HEK293 (cell line): ENCODE measurements at regions not wholly inside any gene's neighbourhood (a gene's known extent, or its start where the extent isn't known, plus 50 kb on each side); places are given as distances from the start of the nearest gene placed in this dataset.
"Not testable (repeated sequence)": the region's sequence is repeated elsewhere in the genome, so short reads cannot be mapped to it uniquely, and the experiment has no call there.

Source experiments
- CTCF ChIA-PET: fragments of 350-600 bp; formaldehyde crosslinking; extraction: SDS; loops from one replicate; lab custom pipeline; 2021; ENCODE audit warnings: antibody characterized with exemption; lab: Yijun Ruan, JAX
- POLR2A ChIA-PET: fragments of 300-600 bp; formaldehyde crosslinking; extraction: SDS; loops from one replicate; lab custom pipeline; 2020; ENCODE audit warnings: antibody characterized with exemption, inconsistent platforms; lab: Yijun Ruan, JAX
- H3K27ac ChIP-seq: fragments of 200-500 bp; sonication (Bioruptor generic); 2 replicates; pipeline ENCODE4 v1.5.1; 2014; ENCODE audit warnings: low read depth, low read length, control low read depth, inconsistent platforms; ENCODE audit errors: extremely low read depth
- H3K36me3 ChIP-seq, 2 experiments: fragments of 200-500 bp in 1 of 2; sonication (Bioruptor generic) in 1 of 2; 1 replicate in 1 of 2; 2 replicates in 1 of 2; pipeline ENCODE4 v1.5.1; 2014 to 2017; ENCODE audit warnings: inconsistent platforms in 2 of 2, low read length in 2 of 2; ENCODE audit not compliant: control insufficient read depth in 2 of 2, insufficient read depth in 1 of 2
- H3K4me1 ChIP-seq: fragments of 200-500 bp; sonication (Bioruptor generic); 2 replicates; pipeline ENCODE4 v1.5.1; 2014; ENCODE audit warnings: mild to moderate bottlenecking, low read length, inconsistent platforms; ENCODE audit not compliant: control insufficient read depth, insufficient read depth
- H3K4me3 ChIP-seq: 2 replicates; pipeline ENCODE4 v1.5.1; 2011; ENCODE audit warnings: low read depth, mild to moderate bottlenecking, control low read depth, low read length, moderate library complexity
- H3K9me3 ChIP-seq: fragments of 200-500 bp; sonication (Bioruptor generic); 2 replicates; pipeline ENCODE4 v1.5.1; 2014; ENCODE audit warnings: low read depth, low read length, inconsistent platforms; ENCODE audit not compliant: control insufficient read depth, insufficient read depth
- IKZF3 ChIP-seq: fragments of 450-650 bp; IDR thresholded peaks from 2 replicates; pipeline ENCODE4 v1.5.0; 2018; ENCODE audit warnings: missing biosample characterization, mild to moderate bottlenecking, missing genetic modification characterization, moderate library complexity
- KLF1 ChIP-seq: fragments of 450-650 bp; formaldehyde crosslinking; IDR thresholded peaks from 2 replicates; pipeline ENCODE4 v1.5.1; 2016; ENCODE audit warnings: missing biosample characterization, missing genetic modification characterization
- KLF10 ChIP-seq: fragments of 450-650 bp; IDR thresholded peaks from 2 replicates; pipeline ENCODE4 v1.5.1; 2018; ENCODE audit warnings: missing biosample characterization, mild to moderate bottlenecking, missing genetic modification characterization
- RBAK ChIP-seq: fragments of 450-650 bp; formaldehyde crosslinking; IDR thresholded peaks from 2 replicates; pipeline ENCODE4 v1.5.1; 2016; ENCODE audit warnings: missing biosample characterization, missing genetic modification characterization
- REPIN1 ChIP-seq: fragments of 450-650 bp; formaldehyde crosslinking; IDR thresholded peaks from 2 replicates; pipeline ENCODE4 v1.5.1; 2017; ENCODE audit warnings: missing biosample characterization, missing genetic modification characterization, low read depth
- SETDB1 ChIP-seq: IDR thresholded peaks from one replicate; pipeline ENCODE4 v1.6.1; 2017; ENCODE audit warnings: mild to moderate bottlenecking, low read length, moderate library complexity, mixed read lengths; ENCODE audit not compliant: insufficient read length
- ZNF324 ChIP-seq: fragments of 450-650 bp; formaldehyde crosslinking; IDR thresholded peaks from 2 replicates; pipeline ENCODE4 v1.5.1; 2016; ENCODE audit warnings: missing biosample characterization, missing genetic modification characterization
- ZNF354C ChIP-seq: fragments of 450-650 bp; formaldehyde crosslinking; IDR thresholded peaks from 2 replicates; pipeline ENCODE4 v1.5.1; 2016; ENCODE audit warnings: missing biosample characterization, missing genetic modification characterization, low read depth, borderline replicate concordance
- ZNF416 ChIP-seq: fragments of 450-650 bp; formaldehyde crosslinking; IDR thresholded peaks from 2 replicates; pipeline ENCODE4 v1.5.1; 2016; ENCODE audit warnings: missing biosample characterization, missing genetic modification characterization
- ZNF510 ChIP-seq: fragments of 450-650 bp; formaldehyde crosslinking; IDR thresholded peaks from 2 replicates; pipeline ENCODE4 v1.5.1; 2018; ENCODE audit warnings: mild to moderate bottlenecking, missing genetic modification characterization, missing biosample characterization; ENCODE audit not compliant: insufficient replicate concordance
- ZNF521 ChIP-seq: fragments of 450-650 bp; formaldehyde crosslinking; IDR thresholded peaks from 2 replicates; pipeline ENCODE4 v1.5.1; 2017; ENCODE audit warnings: missing biosample characterization, mild to moderate bottlenecking, missing genetic modification characterization
- ZNF561 ChIP-seq: fragments of 450-650 bp; IDR thresholded peaks from 2 replicates; pipeline ENCODE4 v1.5.1; 2018; ENCODE audit warnings: missing biosample characterization, missing genetic modification characterization, borderline replicate concordance
- ZNF624 ChIP-seq: fragments of 450-650 bp; formaldehyde crosslinking; IDR thresholded peaks from 2 replicates; pipeline ENCODE4 v1.5.1; 2017; ENCODE audit warnings: missing biosample characterization, missing genetic modification characterization
- ZNF76 ChIP-seq: fragments of 450-650 bp; formaldehyde crosslinking; IDR thresholded peaks from 2 replicates; pipeline ENCODE4; 2016; ENCODE audit warnings: low read depth, missing biosample characterization, missing genetic modification characterization, borderline replicate concordance
- TF ChIP-seq, protein P1 (sequence below): fragments of 450-650 bp; formaldehyde crosslinking; IDR thresholded peaks from 2 replicates; pipeline ENCODE4 v1.5.1; 2016; ENCODE audit warnings: missing biosample characterization, missing genetic modification characterization
- TF ChIP-seq, protein P2 (sequence below): fragments of 450-650 bp; formaldehyde crosslinking; IDR thresholded peaks from 2 replicates; pipeline ENCODE4 v1.5.1; 2017; ENCODE audit warnings: missing biosample characterization, missing genetic modification characterization
- TF ChIP-seq, protein P3 (sequence below): fragments of 450-650 bp; formaldehyde crosslinking; IDR thresholded peaks from 2 replicates; pipeline ENCODE4 v1.5.1; 2016; ENCODE audit warnings: missing biosample characterization, missing genetic modification characterization
- TF ChIP-seq, protein P4 (sequence below): fragments of 450-650 bp; formaldehyde crosslinking; IDR thresholded peaks from 2 replicates; pipeline ENCODE4 v1.5.1; 2016; ENCODE audit warnings: missing biosample characterization, missing genetic modification characterization
- TF ChIP-seq, protein P5 (sequence below): fragments of 450-650 bp; formaldehyde crosslinking; IDR thresholded peaks from 2 replicates; pipeline ENCODE4 v1.5.1; 2016; ENCODE audit warnings: missing biosample characterization, missing genetic modification characterization, borderline replicate concordance

DNA sequence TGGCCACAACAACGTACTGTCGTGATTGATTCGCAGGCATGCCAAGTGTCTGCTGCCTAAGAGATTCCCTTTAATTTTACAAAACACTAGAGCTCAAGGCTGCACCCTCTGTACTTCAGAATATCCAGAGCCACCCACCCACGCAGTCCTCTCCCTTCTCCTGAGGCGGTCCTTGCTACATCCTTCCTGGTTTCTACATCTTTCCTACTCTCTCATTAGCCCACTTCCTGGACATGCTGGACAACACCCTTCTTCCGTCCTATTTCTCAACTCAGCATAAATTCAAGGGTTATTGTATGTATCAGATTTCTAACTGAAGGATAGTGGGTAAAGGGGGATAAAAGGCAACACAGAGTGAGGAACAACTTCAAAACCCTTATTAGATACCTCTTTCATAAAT is 148.4 kb upstream of the MAP3K1 start:
- POLR2A ChIA-PET = no interaction called here
- no peak overlapping the region for H3K27ac ChIP-seq
- TF ChIP-seq SETDB1 = peak; percentile 32
- TF ChIP-seq, protein P1, sequence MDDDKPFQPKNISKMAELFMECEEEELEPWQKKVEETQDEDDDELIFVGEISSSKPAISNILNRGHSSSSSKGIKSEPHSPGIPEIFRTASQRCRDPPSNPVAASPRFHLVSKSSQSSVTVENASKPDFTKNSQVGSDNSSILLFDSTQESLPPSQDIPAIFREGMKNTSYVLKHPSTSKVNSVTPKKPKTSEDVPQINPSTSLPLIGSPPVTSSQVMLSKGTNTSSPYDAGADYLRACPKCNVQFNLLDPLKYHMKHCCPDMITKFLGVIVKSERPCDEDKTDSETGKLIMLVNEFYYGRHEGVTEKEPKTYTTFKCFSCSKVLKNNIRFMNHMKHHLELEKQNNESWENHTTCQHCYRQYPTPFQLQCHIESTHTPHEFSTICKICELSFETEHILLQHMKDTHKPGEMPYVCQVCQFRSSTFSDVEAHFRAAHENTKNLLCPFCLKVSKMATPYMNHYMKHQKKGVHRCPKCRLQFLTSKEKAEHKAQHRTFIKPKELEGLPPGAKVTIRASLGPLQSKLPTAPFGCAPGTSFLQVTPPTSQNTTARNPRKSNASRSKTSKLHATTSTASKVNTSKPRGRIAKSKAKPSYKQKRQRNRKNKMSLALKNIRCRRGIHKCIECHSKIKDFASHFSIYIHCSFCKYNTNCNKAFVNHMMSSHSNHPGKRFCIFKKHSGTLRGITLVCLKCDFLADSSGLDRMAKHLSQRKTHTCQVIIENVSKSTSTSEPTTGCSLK = no peak
- TF ChIP-seq, all 188 proteins: peak for 1
- no peaks in the 10 kb centered on the region for H3K4me1 ChIP-seq
- no peaks in the 10 kb centered on the region for H3K36me3 ChIP-seq
- CTCF ChIA-PET = interaction anchor here (1.1 kb wide), 1 partner anchor 40 kb away, joined by 3 read pairs; no protein-coding TSS in a partner anchor
- no peaks in the 10 kb centered on the region for H3K9me3 ChIP-seq
- H3K4me3 ChIP-seq = no peak overlapping the region

DNA sequence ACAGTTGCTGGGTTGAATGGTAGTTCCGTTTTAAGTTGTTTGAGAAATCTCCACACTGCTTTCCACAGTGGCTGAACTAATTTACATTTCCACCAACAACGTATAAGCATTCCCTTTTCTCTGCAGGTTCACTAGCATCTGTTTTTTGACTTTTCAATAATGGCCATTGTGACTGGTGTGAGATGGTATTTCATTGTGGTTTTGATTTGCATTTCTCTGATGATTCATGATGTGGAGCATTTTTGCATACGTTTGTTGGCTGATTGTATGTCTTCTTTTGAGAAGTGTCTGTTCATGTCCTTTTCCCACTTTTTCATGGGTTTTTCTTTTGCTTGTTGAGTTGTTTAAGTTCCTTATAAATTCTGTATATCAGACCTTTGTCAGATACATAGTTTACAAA is 150.2 kb upstream of the MAP3K1 start:
- H3K4me1 ChIP-seq, H3K27ac ChIP-seq, H3K4me3 ChIP-seq, H3K36me3 ChIP-seq, H3K9me3 ChIP-seq, POLR2A ChIA-PET: not testable (repeated sequence)
- CTCF ChIA-PET = interaction anchor here (0.7 kb wide), 1 partner anchor 400 kb away, joined by 3 read pairs; no protein-coding TSS in a partner anchor

DNA sequence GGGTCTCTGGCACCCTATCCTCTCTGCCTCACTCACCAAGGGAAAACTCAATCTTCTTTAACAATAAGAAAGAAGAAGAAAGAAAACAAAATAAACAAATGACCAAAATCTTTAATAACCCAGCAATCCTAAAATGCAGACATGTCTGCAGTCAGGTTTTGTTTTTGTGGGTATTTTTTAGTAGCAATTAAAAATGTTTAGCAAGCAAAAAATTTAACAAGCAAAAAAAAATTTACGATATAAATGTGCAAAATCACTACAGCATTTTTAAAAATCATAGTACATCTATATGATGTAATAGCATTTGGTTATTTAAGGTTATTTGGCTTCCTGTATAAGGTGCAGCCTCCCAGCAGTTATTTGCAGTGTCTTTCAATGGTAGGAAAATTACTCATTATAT is 151.3 kb upstream of the MAP3K1 start:
- ChIA-PET POLR2A (no interaction called here), CTCF (interaction anchor here (0.6 kb wide), 1 partner anchor 478 kb away, joined by 4 read pairs; no protein-coding TSS in a partner anchor)
- Histone ChIP-seq H3K27ac (no peak overlapping the region), H3K4me3 (no peak overlapping the region), H3K4me1 (no peaks in the 10 kb centered on the region), H3K36me3 (no peaks in the 10 kb centered on the region), H3K9me3 (no peaks in the 10 kb centered on the region)
- TF ChIP-seq ZNF76 (no peak), ZNF521 (tag by site-specific recombination) (no peak), ZNF561 (tag by site-specific recombination) (no peak), ZNF324 (tag by site-specific recombination) (no peak), KLF1 (no peak), IKZF3 (tag by site-specific recombination) (no peak), ZNF416 (tag by site-specific recombination) (no peak), RBAK (tag by site-specific recombination) (no peak), ZNF624 (tag by site-specific recombination) (no peak), ZNF510 (tag by site-specific recombination) (no peak), KLF10 (no peak), ZNF354C (tag by site-specific recombination) (no peak), REPIN1 (tag by site-specific recombination) (no peak)
- TF ChIP-seq, protein P2, sequence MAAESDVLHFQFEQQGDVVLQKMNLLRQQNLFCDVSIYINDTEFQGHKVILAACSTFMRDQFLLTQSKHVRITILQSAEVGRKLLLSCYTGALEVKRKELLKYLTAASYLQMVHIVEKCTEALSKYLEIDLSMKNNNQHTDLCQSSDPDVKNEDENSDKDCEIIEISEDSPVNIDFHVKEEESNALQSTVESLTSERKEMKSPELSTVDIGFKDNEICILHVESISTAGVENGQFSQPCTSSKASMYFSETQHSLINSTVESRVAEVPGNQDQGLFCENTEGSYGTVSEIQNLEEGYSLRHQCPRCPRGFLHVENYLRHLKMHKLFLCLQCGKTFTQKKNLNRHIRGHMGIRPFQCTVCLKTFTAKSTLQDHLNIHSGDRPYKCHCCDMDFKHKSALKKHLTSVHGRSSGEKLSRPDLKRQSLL = no peak
- TF ChIP-seq, protein P3, sequence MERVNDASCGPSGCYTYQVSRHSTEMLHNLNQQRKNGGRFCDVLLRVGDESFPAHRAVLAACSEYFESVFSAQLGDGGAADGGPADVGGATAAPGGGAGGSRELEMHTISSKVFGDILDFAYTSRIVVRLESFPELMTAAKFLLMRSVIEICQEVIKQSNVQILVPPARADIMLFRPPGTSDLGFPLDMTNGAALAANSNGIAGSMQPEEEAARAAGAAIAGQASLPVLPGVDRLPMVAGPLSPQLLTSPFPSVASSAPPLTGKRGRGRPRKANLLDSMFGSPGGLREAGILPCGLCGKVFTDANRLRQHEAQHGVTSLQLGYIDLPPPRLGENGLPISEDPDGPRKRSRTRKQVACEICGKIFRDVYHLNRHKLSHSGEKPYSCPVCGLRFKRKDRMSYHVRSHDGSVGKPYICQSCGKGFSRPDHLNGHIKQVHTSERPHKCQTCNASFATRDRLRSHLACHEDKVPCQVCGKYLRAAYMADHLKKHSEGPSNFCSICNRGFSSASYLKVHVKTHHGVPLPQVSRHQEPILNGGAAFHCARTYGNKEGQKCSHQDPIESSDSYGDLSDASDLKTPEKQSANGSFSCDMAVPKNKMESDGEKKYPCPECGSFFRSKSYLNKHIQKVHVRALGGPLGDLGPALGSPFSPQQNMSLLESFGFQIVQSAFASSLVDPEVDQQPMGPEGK (tag by site-specific recombination) = no peak
- TF ChIP-seq, protein P4, sequence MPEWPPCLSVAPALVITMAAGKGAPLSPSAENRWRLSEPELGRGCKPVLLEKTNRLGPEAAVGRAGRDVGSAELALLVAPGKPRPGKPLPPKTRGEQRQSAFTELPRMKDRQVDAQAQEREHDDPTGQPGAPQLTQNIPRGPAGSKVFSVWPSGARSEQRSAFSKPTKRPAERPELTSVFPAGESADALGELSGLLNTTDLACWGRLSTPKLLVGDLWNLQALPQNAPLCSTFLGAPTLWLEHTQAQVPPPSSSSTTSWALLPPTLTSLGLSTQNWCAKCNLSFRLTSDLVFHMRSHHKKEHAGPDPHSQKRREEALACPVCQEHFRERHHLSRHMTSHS (tag by site-specific recombination) = no peak
- TF ChIP-seq, protein P5, sequence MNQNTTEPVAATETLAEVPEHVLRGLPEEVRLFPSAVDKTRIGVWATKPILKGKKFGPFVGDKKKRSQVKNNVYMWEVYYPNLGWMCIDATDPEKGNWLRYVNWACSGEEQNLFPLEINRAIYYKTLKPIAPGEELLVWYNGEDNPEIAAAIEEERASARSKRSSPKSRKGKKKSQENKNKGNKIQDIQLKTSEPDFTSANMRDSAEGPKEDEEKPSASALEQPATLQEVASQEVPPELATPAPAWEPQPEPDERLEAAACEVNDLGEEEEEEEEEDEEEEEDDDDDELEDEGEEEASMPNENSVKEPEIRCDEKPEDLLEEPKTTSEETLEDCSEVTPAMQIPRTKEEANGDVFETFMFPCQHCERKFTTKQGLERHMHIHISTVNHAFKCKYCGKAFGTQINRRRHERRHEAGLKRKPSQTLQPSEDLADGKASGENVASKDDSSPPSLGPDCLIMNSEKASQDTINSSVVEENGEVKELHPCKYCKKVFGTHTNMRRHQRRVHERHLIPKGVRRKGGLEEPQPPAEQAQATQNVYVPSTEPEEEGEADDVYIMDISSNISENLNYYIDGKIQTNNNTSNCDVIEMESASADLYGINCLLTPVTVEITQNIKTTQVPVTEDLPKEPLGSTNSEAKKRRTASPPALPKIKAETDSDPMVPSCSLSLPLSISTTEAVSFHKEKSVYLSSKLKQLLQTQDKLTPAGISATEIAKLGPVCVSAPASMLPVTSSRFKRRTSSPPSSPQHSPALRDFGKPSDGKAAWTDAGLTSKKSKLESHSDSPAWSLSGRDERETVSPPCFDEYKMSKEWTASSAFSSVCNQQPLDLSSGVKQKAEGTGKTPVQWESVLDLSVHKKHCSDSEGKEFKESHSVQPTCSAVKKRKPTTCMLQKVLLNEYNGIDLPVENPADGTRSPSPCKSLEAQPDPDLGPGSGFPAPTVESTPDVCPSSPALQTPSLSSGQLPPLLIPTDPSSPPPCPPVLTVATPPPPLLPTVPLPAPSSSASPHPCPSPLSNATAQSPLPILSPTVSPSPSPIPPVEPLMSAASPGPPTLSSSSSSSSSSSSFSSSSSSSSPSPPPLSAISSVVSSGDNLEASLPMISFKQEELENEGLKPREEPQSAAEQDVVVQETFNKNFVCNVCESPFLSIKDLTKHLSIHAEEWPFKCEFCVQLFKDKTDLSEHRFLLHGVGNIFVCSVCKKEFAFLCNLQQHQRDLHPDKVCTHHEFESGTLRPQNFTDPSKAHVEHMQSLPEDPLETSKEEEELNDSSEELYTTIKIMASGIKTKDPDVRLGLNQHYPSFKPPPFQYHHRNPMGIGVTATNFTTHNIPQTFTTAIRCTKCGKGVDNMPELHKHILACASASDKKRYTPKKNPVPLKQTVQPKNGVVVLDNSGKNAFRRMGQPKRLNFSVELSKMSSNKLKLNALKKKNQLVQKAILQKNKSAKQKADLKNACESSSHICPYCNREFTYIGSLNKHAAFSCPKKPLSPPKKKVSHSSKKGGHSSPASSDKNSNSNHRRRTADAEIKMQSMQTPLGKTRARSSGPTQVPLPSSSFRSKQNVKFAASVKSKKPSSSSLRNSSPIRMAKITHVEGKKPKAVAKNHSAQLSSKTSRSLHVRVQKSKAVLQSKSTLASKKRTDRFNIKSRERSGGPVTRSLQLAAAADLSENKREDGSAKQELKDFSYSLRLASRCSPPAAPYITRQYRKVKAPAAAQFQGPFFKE (tag by site-specific recombination) = no peak
